Activated naive CD4-positive, alpha-beta T cell treated with anti-CD3 and anti-CD28 coated beads, Interleukin-2, amount 50 U/mL, for 72 hours (primary cell): ENCODE measurements at regions not wholly inside any gene's neighbourhood (a gene's known extent, or its start where the extent isn't known, plus 50 kb on each side); places are given as distances from the start of the nearest gene placed in this dataset.
A peak's percentile ranks its signal among the peaks of the same experiment; 100 is the strongest.
"Not testable (repeated sequence)": the region's sequence is repeated elsewhere in the genome, so short reads cannot be mapped to it uniquely, and the experiment has no call there.

Experiments
- ATAC-seq, 2 donors: fragments of 150-1000 bp; cut with Tn5 transposase; 2 replicates each; pipeline ENCODE4 v1.10.0; 2021; ENCODE audit warnings: mild to moderate bottlenecking in 2 of 2, moderate library complexity in 2 of 2
- DNase-seq, 2 donors: peaks; one replicate each; pipeline ENCODE4 v3.0.0; 2021 to 2022; ENCODE audit warnings: low spot score in 2 of 2
- H3K27ac Mint-ChIP-seq, 2 donors: one replicate each; pipeline ENCODE4 v1.8.0; 2022; ENCODE audit warnings: mild to moderate bottlenecking in 2 of 2, mixed read lengths in 2 of 2
- H3K36me3 Mint-ChIP-seq, 2 donors: one replicate each; pipeline ENCODE4 v1.8.0; 2022; ENCODE audit warnings: mixed read lengths in 2 of 2
- H3K9me3 Mint-ChIP-seq, 2 donors: one replicate each; pipeline ENCODE4 v1.8.0; 2022; ENCODE audit warnings: mixed read lengths in 2 of 2

GRCh38 chr3:6736836-6737629 is 123.9 kb upstream of the GRM7 start:
- DNase-seq: no peak
- no peaks in the 10 kb centered on the region for H3K36me3 Mint-ChIP-seq
- H3K27ac Mint-ChIP-seq: no peak overlapping the region

DNA sequence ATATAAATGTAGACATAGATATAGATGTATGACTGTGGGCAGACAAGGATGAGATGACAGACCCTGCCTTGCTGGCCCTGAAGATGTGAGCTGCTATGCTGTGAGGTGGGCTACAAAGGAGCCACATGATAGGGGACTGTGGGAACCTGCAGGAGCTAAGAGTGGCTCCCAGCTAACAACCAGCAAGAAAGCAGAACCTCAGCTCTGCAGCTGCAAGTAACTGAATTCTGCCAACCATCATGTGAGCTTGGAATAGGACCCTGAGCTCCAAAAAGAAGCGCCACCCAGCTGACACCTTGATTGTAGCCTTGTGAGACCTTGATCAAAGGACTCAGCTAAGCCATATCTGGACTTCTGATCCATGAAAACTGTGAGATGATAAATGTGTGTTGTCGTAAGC is 123.3 kb upstream of the GRM7 start:
- ATAC-seq (no peak), DNase-seq (no peak)

More at GRCh38 chr3:6736836-6737629, 123.9 kb upstream of the GRM7 start:
- ATAC-seq: no peak
- peaks cover 7 to 12% of the 10 kb centered on the region in 2 donors for H3K9me3 Mint-ChIP-seq

DNA sequence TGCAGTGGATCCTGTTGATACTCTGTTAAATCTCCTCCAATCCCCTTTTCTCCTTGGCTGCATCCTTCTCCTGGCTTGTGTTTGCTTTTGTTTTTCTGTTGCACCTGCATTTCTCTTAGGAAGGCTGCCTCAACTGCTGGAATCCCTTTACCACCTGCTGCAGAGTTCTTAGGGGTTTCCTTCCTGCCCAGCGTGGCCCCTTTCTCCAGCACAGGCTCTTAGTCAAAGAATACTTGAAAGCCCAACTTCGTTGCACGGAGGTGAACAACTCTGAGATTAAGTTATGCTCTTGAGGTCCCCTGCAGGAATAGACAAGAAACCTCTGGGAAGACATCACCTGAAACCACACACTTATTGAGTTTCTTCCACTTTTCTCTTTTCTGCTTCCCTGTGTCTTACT is 121.6 kb upstream of the GRM7 start:
- ATAC-seq (no peak), DNase-seq (no peak)
- Mint-ChIP-seq H3K9me3 (peaks cover 4 to 18% of the 10 kb centered on the region in 2 donors), H3K27ac (no peak overlapping the region), H3K36me3 (no peaks in the 10 kb centered on the region)

More for the DNA sequence above, 123.3 kb upstream of the GRM7 start:
- peaks cover 7 to 18% of the 10 kb centered on the region in 2 donors for H3K9me3 Mint-ChIP-seq
- H3K27ac Mint-ChIP-seq: no peak overlapping the region
- H3K36me3 Mint-ChIP-seq: no peaks in the 10 kb centered on the region

- Mint-ChIP-seq H3K27ac (no peak overlapping the region), H3K36me3 (no peaks in the 10 kb centered on the region)
- ATAC-seq: no peak
Measured at GRCh38 chr3:6743067-6743720, 117.7 kb upstream of the GRM7 start.

GRCh38 chr3:6746443-6746842 is 114.5 kb upstream of the GRM7 start:
- Mint-ChIP-seq H3K36me3 (no peaks in the 10 kb centered on the region), H3K9me3 (peaks cover 19 to 33% of the 10 kb centered on the region in 2 donors), H3K27ac (no peak overlapping the region)
- DNase-seq: no peak
- ATAC-seq: no peak

More at GRCh38 chr3:6743067-6743720, 117.7 kb upstream of the GRM7 start:
- peaks cover 9 to 34% of the 10 kb centered on the region in 2 donors for H3K9me3 Mint-ChIP-seq
- DNase-seq: no peak

DNA sequence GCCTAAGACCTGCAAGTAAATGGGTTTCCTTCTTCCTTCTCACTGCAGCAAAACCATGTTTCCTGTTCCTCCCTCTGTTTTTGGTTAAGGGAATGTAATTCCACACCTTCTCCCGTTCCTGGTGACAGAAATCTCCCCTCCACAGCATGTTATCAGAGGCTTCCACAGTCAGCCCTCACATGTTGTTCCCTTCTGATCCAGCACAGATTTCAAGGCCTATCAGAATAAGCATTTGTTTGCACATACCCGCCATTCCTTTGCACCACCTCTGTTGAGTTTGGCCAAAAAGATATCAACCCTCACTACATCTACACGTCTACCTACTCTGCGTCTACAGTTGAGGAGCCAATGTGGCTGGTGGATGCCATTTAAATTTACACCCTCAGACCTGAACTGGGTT is 113.9 kb upstream of the GRM7 start:
- ATAC-seq: no peak
- DNase-seq: no peak
- Mint-ChIP-seq H3K27ac (no peak overlapping the region), H3K36me3 (no peaks in the 10 kb centered on the region), H3K9me3 (peaks cover 19 to 33% of the 10 kb centered on the region in 2 donors)

GRCh38 chr3:6750782-6751181 is 110.1 kb upstream of the GRM7 start:
- ATAC-seq: no peak

DNA sequence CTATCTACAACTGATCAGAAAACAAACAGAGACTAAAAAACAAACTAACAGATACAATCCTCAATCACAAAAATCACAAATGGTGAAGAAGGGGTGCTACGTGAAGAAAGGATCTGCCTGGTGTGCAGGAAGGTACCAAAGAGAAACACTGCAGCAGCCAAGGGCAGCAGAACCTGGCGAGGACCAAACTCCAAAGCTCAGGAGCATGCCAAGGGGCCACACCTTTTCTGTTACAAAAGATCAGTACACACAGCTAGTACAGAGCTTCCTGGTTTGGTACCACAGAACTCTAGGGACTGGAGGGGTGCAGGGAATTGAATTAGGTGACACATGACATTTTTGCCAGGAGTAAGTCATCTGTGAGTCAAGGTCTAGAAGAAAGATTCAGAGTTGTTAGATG is 107.4 kb upstream of the GRM7 start:
- ATAC-seq: no peak
- Mint-ChIP-seq H3K27ac (no peak overlapping the region), H3K9me3 (peaks cover 26 to 28% of the 10 kb centered on the region in 2 donors), H3K36me3 (no peaks in the 10 kb centered on the region)
- DNase-seq: no peak

More at GRCh38 chr3:6750782-6751181, 110.1 kb upstream of the GRM7 start:
- H3K27ac Mint-ChIP-seq: no peak overlapping the region
- H3K36me3 Mint-ChIP-seq: no peaks in the 10 kb centered on the region
- peaks cover 33 to 34% of the 10 kb centered on the region in 2 donors for H3K9me3 Mint-ChIP-seq
- no peak for DNase-seq

DNA sequence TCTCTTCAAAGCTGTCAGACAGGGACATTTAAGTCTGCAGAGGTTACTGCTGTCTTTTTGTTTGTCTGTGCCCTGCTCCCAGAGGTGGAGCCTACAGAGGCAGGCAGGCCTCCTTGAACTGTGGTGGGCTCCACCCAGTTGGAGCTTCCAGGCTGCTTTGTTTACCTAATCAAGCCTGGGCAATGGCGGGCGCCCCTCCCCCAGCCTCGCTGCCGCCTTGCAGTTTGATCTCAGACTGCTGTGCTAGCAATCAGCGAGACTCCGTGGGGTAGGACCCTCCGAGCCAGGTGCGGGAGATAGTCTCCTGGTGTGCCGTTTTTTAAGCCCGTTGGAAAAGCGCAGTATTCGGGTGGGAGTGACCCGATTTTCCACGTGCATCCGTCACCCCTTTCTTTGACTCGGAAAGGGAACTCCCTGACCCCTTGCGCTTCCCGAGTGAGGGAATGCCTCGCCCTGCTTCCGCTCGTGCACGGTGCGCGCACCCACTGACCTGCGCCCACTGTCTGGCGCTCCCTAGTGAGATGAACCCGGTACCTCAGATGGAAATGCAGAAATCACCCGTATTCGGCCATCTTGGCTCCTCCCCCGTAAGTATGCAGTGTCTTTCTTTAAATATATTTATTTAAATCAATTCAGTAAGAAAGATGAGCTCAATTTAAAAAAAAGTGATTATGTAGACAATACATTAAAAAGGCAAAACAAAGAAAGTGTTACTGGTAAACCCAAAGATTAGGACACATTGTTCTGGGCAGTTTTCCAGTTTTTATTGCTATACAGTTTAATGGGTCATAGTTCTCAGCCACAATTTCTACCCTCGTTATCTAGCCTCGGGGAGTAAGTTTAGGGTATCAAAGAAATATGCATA is 91.2 kb upstream of the GRM7 start:
- not testable (repeated sequence) for H3K9me3 Mint-ChIP-seq, ATAC-seq, H3K27ac Mint-ChIP-seq, H3K36me3 Mint-ChIP-seq, DNase-seq

GRCh38 chr3:6770397-6770690 is 90.6 kb upstream of the GRM7 start:
- DNase-seq (no peak), ATAC-seq (no peak)
- Mint-ChIP-seq H3K9me3 (peaks cover 3 to 4% of the 10 kb centered on the region in 2 donors), H3K36me3 (no peaks in the 10 kb centered on the region), H3K27ac (no peak overlapping the region)

DNA sequence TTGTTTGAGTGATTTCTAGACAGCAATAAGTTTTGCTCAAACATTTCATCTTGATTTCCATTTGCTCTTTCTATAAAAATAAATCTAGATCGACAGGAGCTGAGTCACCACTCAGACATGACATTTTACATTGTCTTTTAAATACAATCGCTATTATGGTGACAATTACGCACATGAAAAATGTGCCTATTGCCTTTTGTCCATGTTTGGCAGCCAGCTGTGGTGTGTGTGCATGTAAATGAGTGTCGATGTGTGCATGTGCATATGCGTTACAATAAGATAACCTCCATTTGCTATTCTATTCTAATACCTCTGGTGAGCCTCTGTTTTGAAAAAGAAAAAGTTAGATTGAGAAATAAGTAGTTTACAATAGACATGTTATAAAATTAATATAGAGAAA is 89.7 kb upstream of the GRM7 start:
- DNase-seq (no peak), ATAC-seq (no peak)
- Mint-ChIP-seq H3K27ac (no peak overlapping the region), H3K9me3 (peaks cover 3 to 4% of the 10 kb centered on the region in 2 donors), H3K36me3 (no peaks in the 10 kb centered on the region)

DNA sequence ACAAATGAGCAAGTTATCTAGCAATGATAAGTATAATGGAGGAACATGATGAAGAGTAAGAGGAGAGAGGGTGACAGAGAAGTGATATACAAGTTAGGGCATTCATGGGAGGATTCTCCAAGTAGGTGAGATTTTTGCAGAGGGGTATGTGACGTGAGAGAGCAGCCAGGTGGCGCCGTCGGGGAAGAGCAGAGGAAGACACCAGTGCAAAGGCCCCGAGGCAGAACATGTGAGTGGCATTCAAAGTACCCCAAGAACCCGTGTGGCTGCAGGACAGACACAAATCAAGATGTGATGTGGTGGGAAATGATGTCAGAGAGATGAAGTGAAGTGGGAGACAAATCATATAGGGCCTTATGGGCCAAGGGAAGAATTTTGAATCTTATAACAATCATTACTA is 81.8 kb upstream of the GRM7 start:
- Mint-ChIP-seq H3K27ac (no peak overlapping the region), H3K36me3 (no peaks in the 10 kb centered on the region)

DNA sequence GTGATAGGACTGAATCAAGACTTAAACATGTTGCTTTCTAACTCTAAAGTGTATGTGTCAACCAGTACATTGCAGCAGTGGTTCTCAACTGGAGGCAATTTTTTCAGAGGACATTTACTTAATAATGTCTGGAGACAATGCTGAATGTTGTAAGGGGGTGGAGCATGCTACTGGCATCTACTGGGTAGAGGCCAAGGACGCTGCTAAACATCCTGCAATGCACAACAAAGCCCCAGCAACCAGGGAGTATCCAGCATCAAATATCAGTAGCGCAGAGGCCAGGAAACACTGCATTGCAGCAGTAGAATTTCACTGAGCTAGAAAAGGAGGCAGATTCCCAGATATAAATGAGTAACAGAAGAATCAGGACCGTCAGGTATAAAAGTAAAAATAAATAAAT is 79.8 kb upstream of the GRM7 start:
- Mint-ChIP-seq H3K36me3 (no peaks in the 10 kb centered on the region), H3K9me3 (peaks cover 5 to 6% of the 10 kb centered on the region in 2 donors), H3K27ac (no peak overlapping the region)
- DNase-seq (no peak), ATAC-seq (no peak)

More for the DNA sequence above, 81.8 kb upstream of the GRM7 start:
- no peak for DNase-seq
- H3K9me3 Mint-ChIP-seq: peaks cover 6 to 8% of the 10 kb centered on the region in 2 donors
- no peak for ATAC-seq

DNA sequence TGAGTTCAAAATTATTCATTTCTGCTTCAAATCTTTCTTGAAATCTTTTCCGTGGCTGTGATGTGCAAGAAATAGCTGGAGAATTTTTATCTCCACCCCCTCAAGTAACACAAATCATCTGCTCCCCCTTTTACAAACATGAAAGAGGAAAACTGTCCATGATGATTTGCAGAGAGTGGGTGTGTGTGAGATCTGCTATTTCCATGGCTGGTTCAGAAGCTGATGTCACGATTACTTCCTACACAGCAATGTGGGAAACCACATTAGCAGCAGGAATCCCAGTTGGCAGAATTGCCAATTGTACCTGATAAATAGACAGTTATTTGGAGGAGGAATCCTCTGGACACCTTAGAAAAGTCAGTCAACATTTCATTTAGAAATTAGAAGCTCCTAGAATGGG is 75.2 kb upstream of the GRM7 start:
- Mint-ChIP-seq H3K27ac (no peak overlapping the region), H3K9me3 (peaks cover 0 to 4% of the 10 kb centered on the region in 2 donors), H3K36me3 (no peaks in the 10 kb centered on the region)
- DNase-seq (no peak), ATAC-seq (no peak)

DNA sequence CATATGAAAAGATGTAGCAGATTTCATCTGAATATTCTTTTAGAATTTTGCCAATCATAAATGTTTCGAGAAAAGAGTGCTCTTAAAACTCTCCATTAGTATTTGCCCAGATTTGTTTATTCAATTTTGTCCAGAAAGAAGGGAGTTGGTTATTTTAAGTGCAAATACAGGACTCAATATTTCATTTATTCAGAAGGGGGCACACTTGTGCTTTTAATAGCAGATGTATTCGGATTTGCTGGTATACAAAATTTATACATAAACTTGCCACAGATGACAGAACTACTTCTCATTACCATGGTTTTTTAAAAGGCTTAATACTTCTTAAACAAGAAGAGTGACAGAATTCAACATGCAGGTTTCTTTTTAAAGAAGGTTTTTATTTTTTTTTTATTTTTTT is 69.8 kb upstream of the GRM7 start:
- ATAC-seq: no peak
- DNase-seq: no peak
- Mint-ChIP-seq H3K9me3 (peaks cover 0 to 7% of the 10 kb centered on the region in 2 donors), H3K36me3 (no peaks in the 10 kb centered on the region), H3K27ac (no peak overlapping the region)

DNA sequence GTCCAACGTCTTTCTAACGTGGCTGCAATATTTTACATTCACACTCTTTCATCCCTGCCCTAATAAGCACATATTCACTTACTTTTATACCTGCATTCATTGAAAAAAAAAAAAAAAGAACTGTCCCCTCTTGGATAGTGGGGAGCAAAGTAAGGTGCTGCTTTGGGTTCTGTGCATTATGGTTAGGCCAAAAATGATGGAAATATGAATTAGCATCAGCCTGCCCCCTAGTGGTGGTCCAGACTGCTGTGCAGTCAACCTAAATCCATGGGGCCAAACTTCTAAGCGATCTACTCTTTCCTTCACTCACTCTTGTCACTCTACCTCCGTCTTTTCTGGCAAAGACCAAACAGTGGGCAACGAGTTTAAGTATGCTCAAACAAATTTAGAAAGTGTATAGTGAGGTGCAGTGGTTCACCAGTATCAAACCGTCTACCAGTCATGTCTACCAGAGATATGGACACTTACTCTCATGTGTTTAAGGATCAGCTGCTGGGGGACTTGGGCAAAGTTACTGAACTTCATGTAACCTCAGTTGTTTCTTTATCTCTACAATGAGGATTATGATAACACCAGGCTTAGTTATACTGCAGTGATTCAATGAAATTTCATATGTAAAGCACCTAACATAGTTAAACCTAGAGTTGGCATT is 61.5 kb upstream of the GRM7 start:
- Mint-ChIP-seq H3K36me3 (no peaks in the 10 kb centered on the region), H3K27ac (no peak overlapping the region), H3K9me3 (peaks cover 0 to 3% of the 10 kb centered on the region in 2 donors)
- peak in 1 of 2 donors; percentile 58 for ATAC-seq
- peak in 1 of 2 donors; percentile 42 for DNase-seq

DNA sequence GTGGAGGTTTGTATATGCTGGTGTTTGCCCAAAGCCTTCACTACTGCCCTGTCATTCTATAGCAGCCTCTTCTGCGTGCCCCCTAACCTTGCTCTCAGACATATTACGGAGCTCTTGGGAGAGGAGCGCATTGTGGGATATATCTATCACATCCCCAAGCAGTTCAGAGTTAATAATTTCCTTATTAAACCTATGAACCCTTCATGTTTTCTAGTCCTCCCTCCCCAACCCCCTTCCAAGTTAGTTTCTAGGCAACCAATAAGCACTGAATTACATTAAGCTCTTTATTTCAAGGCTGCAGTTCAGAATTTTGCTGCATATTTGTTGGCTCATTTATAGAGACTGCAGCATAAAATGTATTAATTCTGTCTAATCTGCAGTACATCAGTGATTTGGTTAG is 57.3 kb upstream of the GRM7 start:
- Mint-ChIP-seq H3K36me3 (no peaks in the 10 kb centered on the region), H3K27ac (no peak overlapping the region), H3K9me3 (peaks cover 0 to 5% of the 10 kb centered on the region in 2 donors)
- ATAC-seq: no peak
- DNase-seq: no peak
